ENCODE measurements at regions not wholly inside any gene's neighbourhood (a gene's known extent, or its start where the extent isn't known, plus 50 kb on each side); places are given as distances from the start of the nearest gene placed in this dataset.
A peak's percentile ranks its signal among the peaks of the same experiment; 100 is the strongest.
"Not testable (repeated sequence)": the region's sequence is repeated elsewhere in the genome, so short reads cannot be mapped to it uniquely, and the experiment has no call there.

DNA sequence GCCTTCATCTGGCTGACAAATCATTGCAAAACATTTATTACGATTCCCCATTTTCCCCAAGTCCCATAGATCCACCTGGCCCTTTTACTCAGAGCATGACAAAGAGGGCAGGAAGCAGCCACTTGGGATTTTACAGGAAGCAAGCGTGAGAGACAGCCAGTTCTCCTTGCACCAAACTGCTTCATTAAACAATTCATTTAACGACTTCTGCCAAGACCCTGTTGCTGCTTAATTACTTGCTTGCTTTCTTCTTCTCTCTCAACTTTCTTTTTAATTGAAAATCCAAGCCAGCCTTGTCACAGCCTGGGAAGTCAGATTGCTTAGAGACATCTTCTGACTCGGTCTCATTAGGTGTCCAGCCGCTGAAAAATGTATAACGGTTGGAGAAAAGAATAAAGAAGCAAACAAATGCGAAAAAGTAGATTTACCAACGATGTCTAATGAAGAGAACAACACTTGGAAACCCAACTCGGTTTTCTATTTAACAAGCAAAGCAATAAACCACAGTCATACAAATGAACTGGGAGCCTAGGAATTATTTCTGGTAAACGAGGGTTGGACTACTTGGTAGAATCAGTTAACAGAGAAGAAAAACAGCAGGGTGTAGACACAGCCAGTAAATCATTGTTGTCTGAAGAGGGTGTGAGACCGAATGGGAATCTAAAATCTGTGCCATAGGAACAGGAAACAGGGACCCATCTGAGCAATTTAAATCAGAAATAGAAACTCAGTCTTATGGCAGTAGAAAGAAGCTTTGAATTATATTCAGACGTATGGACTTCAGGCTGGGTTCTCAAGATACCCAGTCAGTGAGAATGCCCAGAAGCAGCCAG, 298.3 kb downstream of the LRRC3B start:
- no peak for DNase-seq (ENCODE audit: low read depth)
- TF ChIP-seq, protein P1, sequence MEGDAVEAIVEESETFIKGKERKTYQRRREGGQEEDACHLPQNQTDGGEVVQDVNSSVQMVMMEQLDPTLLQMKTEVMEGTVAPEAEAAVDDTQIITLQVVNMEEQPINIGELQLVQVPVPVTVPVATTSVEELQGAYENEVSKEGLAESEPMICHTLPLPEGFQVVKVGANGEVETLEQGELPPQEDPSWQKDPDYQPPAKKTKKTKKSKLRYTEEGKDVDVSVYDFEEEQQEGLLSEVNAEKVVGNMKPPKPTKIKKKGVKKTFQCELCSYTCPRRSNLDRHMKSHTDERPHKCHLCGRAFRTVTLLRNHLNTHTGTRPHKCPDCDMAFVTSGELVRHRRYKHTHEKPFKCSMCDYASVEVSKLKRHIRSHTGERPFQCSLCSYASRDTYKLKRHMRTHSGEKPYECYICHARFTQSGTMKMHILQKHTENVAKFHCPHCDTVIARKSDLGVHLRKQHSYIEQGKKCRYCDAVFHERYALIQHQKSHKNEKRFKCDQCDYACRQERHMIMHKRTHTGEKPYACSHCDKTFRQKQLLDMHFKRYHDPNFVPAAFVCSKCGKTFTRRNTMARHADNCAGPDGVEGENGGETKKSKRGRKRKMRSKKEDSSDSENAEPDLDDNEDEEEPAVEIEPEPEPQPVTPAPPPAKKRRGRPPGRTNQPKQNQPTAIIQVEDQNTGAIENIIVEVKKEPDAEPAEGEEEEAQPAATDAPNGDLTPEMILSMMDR (IDR thresholded peaks at IDR 0.05; ENCODE audit: insufficient read depth, low read depth, low read length, missing control alignments), result no peak
- H3K4me3 ChIP-seq (ENCODE audit: low read length), result no peak overlapping the region

DNA sequence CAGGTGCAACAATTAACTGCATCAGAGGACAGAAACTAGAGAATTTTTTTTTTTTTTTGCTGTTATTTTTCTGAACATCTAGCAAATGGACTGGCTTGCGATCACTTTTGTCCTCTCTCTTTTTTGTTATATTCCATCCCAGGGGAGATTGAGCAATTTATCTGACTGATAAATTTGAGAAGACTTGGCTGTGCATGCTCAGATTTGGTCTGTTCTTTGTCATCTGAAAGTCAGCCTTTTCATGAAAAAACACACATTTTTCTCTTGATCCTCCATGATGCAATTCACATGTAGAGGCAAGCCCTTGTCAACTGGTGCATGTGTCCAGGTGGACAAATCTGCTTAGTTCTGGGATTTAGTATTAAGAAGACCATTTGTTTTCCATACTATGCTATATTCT, 309.3 kb downstream of the LRRC3B start:
- peak; percentile 2 for DNase-seq (ENCODE audit: low read depth)
- TF ChIP-seq, protein P1 (IDR thresholded peaks at IDR 0.05; ENCODE audit: insufficient read depth, low read depth, low read length, missing control alignments), result no peak
- H3K4me3 ChIP-seq (ENCODE audit: low read length), result no peak overlapping the region

DNA sequence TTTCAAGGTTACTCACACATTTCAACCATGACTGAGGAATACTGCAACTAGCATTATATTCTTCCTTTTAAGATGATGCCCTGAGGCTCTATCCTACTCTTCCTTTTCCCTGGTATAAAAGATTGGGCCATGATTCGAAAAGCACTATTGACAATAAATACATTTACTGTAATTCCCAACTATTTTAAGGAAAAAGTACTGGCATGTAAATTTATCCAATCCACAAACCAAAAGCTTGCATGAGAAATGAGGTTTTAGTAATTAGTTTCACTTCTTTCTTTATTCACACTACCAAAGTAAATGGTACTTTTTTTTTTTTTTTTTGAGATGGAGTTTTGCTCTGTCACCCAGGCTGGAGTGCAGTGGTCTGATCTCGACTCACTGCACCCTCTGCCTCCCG, 310.2 kb downstream of the LRRC3B start:
- TF ChIP-seq, protein P1 (IDR thresholded peaks at IDR 0.05; ENCODE audit: insufficient read depth, low read depth, low read length, missing control alignments), result no peak
- no peak for DNase-seq (ENCODE audit: low read depth)
- no peak overlapping the region for H3K4me3 ChIP-seq (ENCODE audit: low read length)

DNA sequence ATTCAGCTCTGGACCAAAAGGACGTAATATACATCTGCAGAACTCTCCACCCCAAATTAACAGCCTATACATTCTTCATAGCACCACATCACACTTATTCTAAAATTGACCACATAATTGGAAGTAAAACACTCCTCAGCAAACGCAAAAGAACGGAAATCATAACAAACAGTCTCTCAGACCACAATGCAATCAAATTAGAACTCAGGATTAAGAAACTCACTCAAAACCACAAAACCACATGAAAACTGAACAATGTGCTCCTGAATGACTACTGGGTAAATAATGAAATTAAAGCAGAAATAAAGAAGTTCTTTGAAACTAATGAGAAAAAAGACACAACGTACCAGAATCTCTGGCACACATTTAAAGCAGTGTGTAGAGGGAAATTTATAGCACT, 322.9 kb downstream of the LRRC3B start:
- not testable (repeated sequence) for DNase-seq (ENCODE audit: low read depth); H3K4me3 ChIP-seq (ENCODE audit: low read length)

DNA sequence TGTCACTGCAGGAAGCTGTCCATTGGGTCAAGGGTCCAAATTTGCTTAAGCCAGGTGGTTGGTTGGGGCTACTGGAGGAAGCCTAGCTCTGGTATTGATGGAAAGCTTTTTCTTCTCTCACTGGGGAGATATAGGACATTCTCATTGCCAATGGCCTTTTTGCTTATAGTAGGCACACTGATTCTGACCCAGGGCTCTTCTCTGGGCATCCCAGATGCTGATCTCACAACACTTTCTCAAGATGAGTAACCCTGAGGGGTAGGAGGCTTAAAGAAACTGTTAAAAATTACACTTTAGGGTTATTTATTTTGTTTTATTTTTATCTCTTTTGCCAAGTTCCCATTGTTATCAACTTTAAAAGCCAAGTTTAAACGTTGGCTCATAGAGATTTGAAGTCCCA, 337.8 kb downstream of the LRRC3B start:
- TF ChIP-seq, protein P1 (IDR thresholded peaks at IDR 0.05; ENCODE audit: insufficient read depth, low read depth, low read length, missing control alignments), result no peak
- DNase-seq (ENCODE audit: low read depth), result no peak
- H3K4me3 ChIP-seq (ENCODE audit: low read length), result no peak overlapping the region

DNA sequence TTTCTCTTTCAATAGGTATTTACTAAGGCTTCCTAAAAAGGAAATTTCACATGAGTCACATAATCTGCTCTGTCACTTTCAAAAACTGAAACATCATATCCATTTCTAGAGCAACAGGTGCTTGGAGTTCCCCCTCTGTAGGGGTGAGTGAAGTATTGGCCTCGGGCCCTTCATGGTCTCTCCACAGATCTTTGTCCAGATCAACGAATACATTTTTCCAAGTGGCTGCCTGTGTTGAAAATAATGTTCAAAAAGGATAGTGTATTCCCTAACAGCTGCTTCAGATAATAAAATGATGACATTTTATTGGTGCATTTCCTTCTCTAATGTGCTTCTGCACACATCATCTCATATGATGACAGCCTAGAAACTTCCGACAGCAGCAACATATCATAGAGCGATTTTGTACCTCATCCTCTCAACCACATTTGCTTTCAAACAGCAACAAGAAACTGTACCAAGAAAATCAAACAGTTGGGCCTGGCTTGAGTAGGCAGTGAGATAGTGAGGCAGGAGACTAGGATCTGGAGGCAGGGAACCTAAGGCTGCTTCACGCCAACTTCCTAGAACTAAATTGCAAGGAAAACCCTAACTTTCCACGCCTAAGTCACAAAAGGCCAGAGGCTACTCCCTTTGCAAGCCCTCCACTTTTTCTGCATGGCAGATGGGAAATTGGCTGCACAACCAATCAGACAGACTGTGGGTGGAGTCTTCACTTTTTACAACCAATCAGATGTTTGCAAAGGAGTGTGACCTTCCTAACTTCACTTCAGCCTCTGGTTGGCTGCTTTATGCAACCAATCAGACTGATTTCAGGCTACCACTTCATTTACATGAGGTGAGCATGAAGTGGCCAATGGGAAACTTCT, 340.2 kb downstream of the LRRC3B start:
- DNase-seq (ENCODE audit: low read depth), result no peak
- no peak overlapping the region for H3K4me3 ChIP-seq (ENCODE audit: low read length)
- TF ChIP-seq, protein P1 (IDR thresholded peaks at IDR 0.05; ENCODE audit: insufficient read depth, low read depth, low read length, missing control alignments), result no peak

DNA sequence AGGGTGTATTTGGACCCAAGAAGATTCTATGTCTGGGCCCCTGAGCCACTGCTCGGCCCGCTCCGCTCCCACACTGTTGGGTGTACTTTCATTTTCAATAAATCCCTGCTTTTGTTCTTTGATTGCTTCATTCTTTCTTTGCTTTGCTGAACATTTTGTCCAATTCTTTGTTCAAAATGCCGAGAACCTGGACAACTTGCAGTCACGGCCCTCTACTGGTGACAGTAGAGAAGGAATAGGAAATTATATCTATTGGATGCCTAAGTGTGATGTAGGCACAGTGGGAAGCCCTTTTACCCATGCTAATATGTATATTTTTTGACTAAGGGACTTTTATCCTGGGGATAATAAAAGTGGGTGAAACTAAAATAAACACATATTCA, 340.8 kb downstream of the LRRC3B start:
- DNase-seq (ENCODE audit: low read depth), result no peak
- TF ChIP-seq, protein P1 (IDR thresholded peaks at IDR 0.05; ENCODE audit: insufficient read depth, low read depth, low read length, missing control alignments), result peak; percentile 29
- H3K4me3 ChIP-seq (ENCODE audit: low read length), result no peak overlapping the region
